ENCODE measurements at regions not wholly inside any gene's neighbourhood (a gene's known extent, or its start where the extent isn't known, plus 50 kb on each side); places are given as distances from the start of the nearest gene placed in this dataset.

DNA sequence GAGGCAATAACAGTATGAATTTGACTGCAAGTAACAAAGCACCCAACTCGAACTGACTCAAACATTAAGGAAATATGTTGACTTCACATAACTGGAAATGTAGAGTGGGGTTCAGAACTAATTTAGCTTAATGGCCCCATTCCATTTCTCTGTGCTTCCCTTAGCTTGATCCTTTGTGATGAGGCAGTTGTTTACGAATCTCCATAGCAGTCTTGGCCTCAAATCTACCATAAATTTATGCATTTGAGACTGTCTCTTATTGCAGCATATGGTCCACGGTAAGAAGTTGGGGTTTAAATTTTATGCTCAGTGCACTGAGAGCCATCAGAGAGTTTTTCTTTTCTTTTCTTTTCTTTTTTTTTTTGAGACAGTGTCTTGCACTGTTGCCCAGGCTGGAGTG, 148.7 kb upstream of the POU1F1 start:
- TF ChIP-seq, protein P1, sequence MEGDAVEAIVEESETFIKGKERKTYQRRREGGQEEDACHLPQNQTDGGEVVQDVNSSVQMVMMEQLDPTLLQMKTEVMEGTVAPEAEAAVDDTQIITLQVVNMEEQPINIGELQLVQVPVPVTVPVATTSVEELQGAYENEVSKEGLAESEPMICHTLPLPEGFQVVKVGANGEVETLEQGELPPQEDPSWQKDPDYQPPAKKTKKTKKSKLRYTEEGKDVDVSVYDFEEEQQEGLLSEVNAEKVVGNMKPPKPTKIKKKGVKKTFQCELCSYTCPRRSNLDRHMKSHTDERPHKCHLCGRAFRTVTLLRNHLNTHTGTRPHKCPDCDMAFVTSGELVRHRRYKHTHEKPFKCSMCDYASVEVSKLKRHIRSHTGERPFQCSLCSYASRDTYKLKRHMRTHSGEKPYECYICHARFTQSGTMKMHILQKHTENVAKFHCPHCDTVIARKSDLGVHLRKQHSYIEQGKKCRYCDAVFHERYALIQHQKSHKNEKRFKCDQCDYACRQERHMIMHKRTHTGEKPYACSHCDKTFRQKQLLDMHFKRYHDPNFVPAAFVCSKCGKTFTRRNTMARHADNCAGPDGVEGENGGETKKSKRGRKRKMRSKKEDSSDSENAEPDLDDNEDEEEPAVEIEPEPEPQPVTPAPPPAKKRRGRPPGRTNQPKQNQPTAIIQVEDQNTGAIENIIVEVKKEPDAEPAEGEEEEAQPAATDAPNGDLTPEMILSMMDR (IDR thresholded peaks at IDR 0.05): no peak
- no peak for TF ChIP-seq EP300 (IDR thresholded peaks at IDR 0.05; ENCODE audit: low read depth)
- no peak for TF ChIP-seq POLR2A (IDR thresholded peaks at IDR 0.05)
- TF ChIP-seq POLR2AphosphoS5 (IDR thresholded peaks at IDR 0.05): no peak
